ENCODE measurements at regions not wholly inside any gene's neighbourhood (a gene's known extent, or its start where the extent isn't known, plus 50 kb on each side); places are given as distances from the start of the nearest gene placed in this dataset.

DNA sequence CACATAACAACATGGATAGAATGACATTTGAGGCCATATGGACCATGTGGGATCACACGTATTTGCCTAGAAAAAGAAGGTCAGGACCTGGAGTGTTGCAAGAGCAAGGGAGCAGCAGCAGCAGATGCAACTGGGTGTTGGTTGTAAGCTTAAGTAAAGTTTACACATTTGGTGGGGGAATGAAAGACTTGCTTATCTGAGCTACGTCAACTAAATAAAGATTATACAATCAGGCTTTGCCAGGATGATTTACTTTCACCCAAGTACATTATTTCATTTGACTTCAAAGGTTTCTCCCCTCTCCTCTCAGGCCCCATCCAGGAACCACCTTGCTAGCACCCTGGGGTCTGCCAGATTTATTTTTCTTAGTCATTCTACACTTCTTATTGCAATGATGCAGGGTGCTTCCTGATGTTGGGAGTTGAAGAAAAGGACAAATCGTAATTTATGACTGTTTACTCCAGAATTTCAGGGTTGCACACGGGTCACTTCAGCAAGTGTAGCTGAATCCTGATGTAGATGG is 591.9 kb upstream of the IGFBP3 start:
- TF ChIP-seq, protein P1, sequence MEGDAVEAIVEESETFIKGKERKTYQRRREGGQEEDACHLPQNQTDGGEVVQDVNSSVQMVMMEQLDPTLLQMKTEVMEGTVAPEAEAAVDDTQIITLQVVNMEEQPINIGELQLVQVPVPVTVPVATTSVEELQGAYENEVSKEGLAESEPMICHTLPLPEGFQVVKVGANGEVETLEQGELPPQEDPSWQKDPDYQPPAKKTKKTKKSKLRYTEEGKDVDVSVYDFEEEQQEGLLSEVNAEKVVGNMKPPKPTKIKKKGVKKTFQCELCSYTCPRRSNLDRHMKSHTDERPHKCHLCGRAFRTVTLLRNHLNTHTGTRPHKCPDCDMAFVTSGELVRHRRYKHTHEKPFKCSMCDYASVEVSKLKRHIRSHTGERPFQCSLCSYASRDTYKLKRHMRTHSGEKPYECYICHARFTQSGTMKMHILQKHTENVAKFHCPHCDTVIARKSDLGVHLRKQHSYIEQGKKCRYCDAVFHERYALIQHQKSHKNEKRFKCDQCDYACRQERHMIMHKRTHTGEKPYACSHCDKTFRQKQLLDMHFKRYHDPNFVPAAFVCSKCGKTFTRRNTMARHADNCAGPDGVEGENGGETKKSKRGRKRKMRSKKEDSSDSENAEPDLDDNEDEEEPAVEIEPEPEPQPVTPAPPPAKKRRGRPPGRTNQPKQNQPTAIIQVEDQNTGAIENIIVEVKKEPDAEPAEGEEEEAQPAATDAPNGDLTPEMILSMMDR (IDR thresholded peaks at IDR 0.05; ENCODE audit: control insufficient read depth, extremely low read depth, insufficient read depth), result no peak
- H3K4me3 ChIP-seq (ENCODE audit: low read depth, low read length), result no peak overlapping the region
- no peak for DNase-seq (ENCODE audit: low read depth)

DNA sequence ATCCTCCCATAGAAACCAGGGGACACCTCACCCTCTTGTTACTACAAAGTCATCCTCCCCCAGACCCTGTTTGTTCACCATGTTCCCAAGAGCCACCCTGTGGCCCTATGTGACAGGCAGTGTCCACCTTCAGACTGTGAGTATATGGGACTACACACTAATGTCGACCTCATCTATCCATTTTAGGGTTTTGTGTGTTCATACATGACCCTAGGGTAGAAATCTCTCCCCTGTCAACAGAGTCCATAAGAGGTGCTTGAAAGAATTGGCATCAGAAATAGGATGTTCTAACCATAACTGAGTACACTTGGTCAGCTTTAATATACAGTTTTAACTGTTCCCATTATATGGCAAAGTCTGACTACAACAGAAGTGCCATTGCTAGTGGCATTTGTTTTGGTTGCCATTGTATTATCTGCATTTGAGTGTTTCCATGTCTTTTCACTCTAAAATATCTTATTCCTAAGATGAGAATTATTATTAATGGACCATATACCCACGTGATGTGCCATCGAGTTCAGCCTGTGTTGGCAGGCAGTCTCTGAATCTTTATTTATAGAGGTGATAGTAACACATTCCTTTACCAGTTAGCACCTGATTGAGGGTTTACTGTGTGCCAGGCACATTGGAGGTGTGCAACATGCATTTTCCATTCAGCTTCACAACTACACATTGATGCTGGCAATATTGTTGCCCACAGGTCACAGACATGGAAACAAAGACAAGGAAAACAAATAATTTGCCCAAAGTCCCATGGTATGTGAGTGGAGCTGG is 590.6 kb upstream of the IGFBP3 start:
- TF ChIP-seq, protein P1 (IDR thresholded peaks at IDR 0.05; ENCODE audit: control insufficient read depth, extremely low read depth, insufficient read depth), result no peak
- no peak for DNase-seq (ENCODE audit: low read depth)
- no peak overlapping the region for H3K4me3 ChIP-seq (ENCODE audit: low read depth, low read length)

DNA sequence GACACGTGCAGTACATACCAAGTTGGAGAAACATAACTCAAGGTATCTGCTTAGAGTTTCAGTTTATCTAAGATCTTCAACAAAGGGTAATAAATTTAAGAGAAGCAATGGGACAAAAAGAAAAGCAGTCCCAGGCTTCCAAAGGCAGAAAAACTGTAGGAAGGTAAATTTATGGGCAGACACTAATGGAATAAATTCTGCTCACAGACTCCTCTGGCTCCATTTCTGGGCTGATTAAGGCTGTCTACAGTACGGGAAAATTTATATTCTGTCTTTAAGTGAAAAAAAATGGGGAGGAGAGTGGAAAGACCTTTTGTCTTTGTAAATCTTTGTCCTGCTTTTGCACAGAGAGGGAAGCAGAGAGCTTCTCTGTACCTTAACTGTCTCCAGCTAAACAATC is 587.5 kb upstream of the IGFBP3 start:
- peak; percentile 33 for DNase-seq (ENCODE audit: low read depth)
- no peak overlapping the region for H3K4me3 ChIP-seq (ENCODE audit: low read depth, low read length)
- TF ChIP-seq, protein P1 (IDR thresholded peaks at IDR 0.05; ENCODE audit: control insufficient read depth, extremely low read depth, insufficient read depth), result no peak

DNA sequence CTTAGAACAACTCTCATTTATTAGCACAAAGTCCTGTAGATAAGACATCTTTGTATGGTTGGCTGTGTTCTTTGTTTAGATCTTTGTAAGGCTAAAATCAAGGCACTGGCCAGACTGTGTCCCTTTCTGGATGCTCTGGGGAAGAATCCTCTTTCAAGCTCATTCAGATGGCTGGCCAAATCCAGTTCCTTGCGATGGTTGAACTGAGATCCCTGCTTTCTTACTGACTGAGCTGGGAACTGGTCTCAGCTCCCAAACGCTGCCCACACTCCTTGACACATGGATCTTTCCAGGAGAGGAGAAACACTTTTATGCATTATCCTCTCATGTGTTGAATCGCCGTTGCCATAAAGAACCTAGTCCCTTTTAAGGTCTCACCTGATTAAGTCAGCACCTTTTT is 586.5 kb upstream of the IGFBP3 start:
- TF ChIP-seq, protein P1 (IDR thresholded peaks at IDR 0.05; ENCODE audit: control insufficient read depth, extremely low read depth, insufficient read depth), result no peak
- no peak overlapping the region for H3K4me3 ChIP-seq (ENCODE audit: low read depth, low read length)

DNA sequence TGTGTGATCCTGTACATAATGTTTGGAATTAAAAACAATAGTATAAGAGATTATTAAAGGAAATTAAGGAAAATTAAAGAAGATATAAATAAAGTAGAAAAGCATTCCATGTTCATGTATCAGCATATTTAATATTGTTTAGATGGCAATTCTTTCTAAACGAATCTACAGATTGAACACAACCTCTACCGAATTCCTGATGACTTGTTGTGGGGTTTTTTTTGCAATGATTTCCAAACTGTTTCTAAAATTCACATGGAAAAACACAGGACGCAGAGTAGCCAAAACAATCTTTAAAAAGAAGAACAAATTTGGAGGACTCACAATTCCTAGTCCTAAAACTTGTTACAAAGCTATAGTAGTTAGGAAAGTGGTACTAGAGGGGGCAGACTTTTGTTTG is 573.4 kb upstream of the IGFBP3 start:
- no peak overlapping the region for H3K4me3 ChIP-seq (ENCODE audit: low read depth, low read length)
- no peak for DNase-seq (ENCODE audit: low read depth)
- TF ChIP-seq, protein P1 (IDR thresholded peaks at IDR 0.05; ENCODE audit: control insufficient read depth, extremely low read depth, insufficient read depth), result no peak

More for the DNA sequence above, 586.5 kb upstream of the IGFBP3 start:
- DNase-seq (ENCODE audit: low read depth), result no peak

DNA sequence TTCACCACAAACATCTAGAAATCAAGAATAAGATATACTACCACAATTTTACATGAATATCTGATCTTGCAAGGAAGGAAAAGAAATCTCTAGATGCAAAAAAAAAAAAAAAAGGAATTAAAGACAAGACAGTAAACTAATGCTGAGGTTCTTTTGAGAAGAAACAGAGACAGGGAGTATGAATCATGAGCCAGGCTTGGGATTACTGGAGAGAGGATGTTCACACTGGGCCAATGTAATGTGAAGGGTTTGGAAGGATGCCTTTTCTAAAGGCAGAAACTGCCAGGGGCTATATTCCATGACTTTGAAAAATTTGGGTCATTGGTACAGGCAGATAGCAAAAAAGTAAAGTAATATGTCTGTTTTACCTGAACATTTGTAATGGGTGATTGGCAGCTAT is 573.0 kb upstream of the IGFBP3 start:
- TF ChIP-seq, protein P1 (IDR thresholded peaks at IDR 0.05; ENCODE audit: control insufficient read depth, extremely low read depth, insufficient read depth), result no peak
- H3K4me3 ChIP-seq (ENCODE audit: low read depth, low read length), result no peak overlapping the region
- DNase-seq (ENCODE audit: low read depth), result no peak

DNA sequence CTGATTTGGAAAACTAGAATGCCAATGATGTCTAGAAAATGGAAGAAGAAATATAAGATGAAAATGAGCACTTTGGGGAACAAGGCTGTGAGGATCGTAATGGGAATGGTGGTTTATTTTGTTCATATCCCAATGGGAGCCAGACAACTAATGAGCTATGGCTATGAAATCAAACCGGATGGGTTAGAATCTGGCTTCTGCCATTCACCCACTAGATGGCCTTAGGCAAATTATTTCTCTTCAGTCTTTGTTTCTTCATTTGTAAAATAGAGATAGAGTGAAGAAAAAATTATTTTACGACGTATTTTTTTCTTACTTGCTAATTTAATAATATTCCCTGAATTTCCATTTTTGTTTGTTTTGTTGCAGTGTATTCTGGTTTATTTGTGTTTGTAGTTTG is 572.1 kb upstream of the IGFBP3 start:
- no peak overlapping the region for H3K4me3 ChIP-seq (ENCODE audit: low read depth, low read length)
- DNase-seq (ENCODE audit: low read depth), result no peak
- TF ChIP-seq, protein P1 (IDR thresholded peaks at IDR 0.05; ENCODE audit: control insufficient read depth, extremely low read depth, insufficient read depth), result peak; percentile 30
